ENCODE measurements at regions not wholly inside any gene's neighbourhood (a gene's known extent, or its start where the extent isn't known, plus 50 kb on each side); places are given as distances from the start of the nearest gene placed in this dataset.

DNA sequence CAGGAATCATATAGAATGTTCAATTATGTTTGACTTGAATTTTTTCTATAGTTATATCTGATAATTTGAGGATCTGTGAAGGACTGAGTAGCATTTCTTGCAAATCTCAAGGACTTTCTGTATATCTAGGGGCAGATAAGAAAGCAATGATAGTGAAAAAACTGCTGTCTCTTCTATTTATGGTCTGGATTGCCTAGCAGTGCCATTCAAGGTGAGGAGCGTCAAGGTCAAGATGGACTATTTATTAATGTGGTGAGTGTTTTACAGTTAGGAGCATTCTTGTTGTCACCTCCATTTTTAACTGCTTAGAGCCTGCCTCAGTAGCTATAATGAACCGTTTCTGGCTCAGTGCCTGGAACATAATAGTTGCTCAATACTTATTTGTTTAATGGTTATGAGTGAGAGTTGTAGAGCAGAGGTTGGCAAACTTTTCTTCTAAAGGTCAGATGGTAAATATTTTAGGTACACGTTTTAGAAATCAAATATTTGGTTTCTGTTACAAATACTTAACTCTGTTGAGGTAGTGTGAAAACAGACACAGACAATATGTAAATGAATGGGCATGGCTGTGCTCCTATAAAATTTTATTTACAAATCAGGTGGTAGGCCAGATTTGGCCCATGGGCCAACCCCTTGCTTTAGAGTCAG lies 523.2 kb upstream of the IGFBP7 start:
- Histone ChIP-seq H3K9me3 (replicated peaks; ENCODE audit: control insufficient read depth, insufficient read depth, low read length) (no peaks in the 10 kb centered on the region), H3K4me3 (replicated peaks in 1 of 3; ENCODE audit: insufficient read depth in 1 of 3, low read depth in 1 of 3, low read length in 3 of 3) (no peak overlapping the region), H3K27ac (ENCODE audit: insufficient read depth, low read depth, low read length) (no peak overlapping the region), H2AFZ (ENCODE audit: low read depth, low read length) (no peak overlapping the region), H3K4me2 (ENCODE audit: insufficient read depth, low read length) (no peak overlapping the region), H3K4me1 (ENCODE audit: control insufficient read depth, extremely low read depth, insufficient read depth, low read length) (no peaks in the 10 kb centered on the region), H3K27me3 (ENCODE audit: control insufficient read depth in 2 of 2, insufficient read depth in 2 of 2, low read length in 2 of 2) (no peaks in the 10 kb centered on the region), H3K9ac (replicated peaks; ENCODE audit: extremely low read depth, insufficient read depth, low read length) (no peak overlapping the region), H3K36me3 (ENCODE audit: control insufficient read depth in 2 of 2, extremely low read depth in 1 of 2, insufficient read depth in 2 of 2, low read length in 2 of 2) (no peaks in the 10 kb centered on the region), H4K20me1 (replicated peaks; ENCODE audit: control insufficient read depth, extremely low read depth, insufficient read depth, low read length) (no peaks in the 10 kb centered on the region), H3K9me1 (replicated peaks; ENCODE audit: control insufficient read depth, extremely low read depth, insufficient read depth, low read length) (no peaks in the 10 kb centered on the region), H3K79me2 (ENCODE audit: control insufficient read depth, insufficient read depth, low read length) (no peaks in the 10 kb centered on the region)
- intact Hi-C loops (cut with micrococcal nuclease) = no loop called here
- TF ChIP-seq JUN (IDR thresholded peaks at IDR 0.05; ENCODE audit: borderline replicate concordance, insufficient read depth, insufficient read length, low read depth) = no peak
- no peak for TF ChIP-seq MAX (IDR thresholded peaks at IDR 0.05; ENCODE audit: insufficient read depth, insufficient read length)
- TF ChIP-seq POLR2AphosphoS5 (IDR thresholded peaks at IDR 0.05; ENCODE audit: insufficient read depth, low read depth, low read length) = no peak
- TF ChIP-seq FOS (IDR thresholded peaks at IDR 0.05; ENCODE audit: borderline replicate concordance, insufficient read depth, low read length) = no peak
- TF ChIP-seq CTCF (IDR thresholded peaks at IDR 0.05; ENCODE audit: extremely low read depth in 1 of 2, insufficient read depth in 1 of 2, low read depth in 1 of 2, low read length in 2 of 2) = no peak
- no peak for TF ChIP-seq MYC (IDR thresholded peaks at IDR 0.05; ENCODE audit: low read depth, low read length)
- TF ChIP-seq EZH2 (IDR thresholded peaks at IDR 0.05; ENCODE audit: borderline replicate concordance, low read depth, low read length, severe bottlenecking) = no peak
- no peak for TF ChIP-seq POLR2A (IDR thresholded peaks at IDR 0.05; ENCODE audit: low read depth, low read length)
- no peak for TF ChIP-seq GATA2 (IDR thresholded peaks at IDR 0.05; ENCODE audit: insufficient read depth, insufficient read length, low read depth, low read length)
- dilution Hi-C loops (cut with MboI; ENCODE audit: extremely low pct_ligation_motif_present, low sequenced_read_pairs) = no loop called here
- FAIRE-seq (no peak), DNase-seq (ENCODE audit: low read depth, low spot score) (no peak)
- POLR2A ChIA-PET = no interaction called here
- CTCF ChIA-PET = no interaction called here
- no TSS peak for BruUV-seq (replicated peaks)

All from endothelial cell of umbilical vein (primary cell).